CD4-positive, alpha-beta T cell treated with Interleukin-15 for 1 hour (primary cell): ENCODE measurements at regions not wholly inside any gene's neighbourhood (a gene's known extent, or its start where the extent isn't known, plus 50 kb on each side); places are given as distances from the start of the nearest gene placed in this dataset.

ENCODE experiments used
- DNase-seq: peaks from one replicate; pipeline ENCODE4 v3.0.0-alpha.2; 2020

- no peak for DNase-seq
These were observed 933.6 kb upstream of the ZWINT start for GRCh38 chr10:57294698-57295097.

GRCh38 chr10:57288754-57289153, 927.7 kb upstream of the ZWINT start:
- no peak for DNase-seq

DNA sequence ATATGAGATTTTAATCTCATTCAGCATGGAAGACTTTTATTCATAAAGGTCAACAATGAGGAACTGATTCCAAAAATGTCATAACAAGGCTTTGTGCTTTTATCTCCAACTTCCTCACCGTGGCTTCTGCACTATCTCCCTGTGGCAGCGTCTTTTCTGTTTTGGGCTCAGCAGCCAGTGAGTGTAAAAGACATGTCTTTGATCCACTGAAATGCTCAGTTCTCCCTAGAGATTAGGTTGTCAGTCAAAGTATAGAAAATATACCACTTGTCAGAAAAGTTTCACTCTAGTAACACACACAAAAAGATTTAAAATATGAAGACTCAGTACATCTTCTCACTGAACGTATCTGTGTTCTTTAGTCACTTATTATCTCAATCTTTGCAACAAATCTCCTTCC, 901.8 kb upstream of the ZWINT start:
- DNase-seq: no peak

GRCh38 chr10:57260175-57260574, 899.1 kb upstream of the ZWINT start:
- no peak for DNase-seq

DNA sequence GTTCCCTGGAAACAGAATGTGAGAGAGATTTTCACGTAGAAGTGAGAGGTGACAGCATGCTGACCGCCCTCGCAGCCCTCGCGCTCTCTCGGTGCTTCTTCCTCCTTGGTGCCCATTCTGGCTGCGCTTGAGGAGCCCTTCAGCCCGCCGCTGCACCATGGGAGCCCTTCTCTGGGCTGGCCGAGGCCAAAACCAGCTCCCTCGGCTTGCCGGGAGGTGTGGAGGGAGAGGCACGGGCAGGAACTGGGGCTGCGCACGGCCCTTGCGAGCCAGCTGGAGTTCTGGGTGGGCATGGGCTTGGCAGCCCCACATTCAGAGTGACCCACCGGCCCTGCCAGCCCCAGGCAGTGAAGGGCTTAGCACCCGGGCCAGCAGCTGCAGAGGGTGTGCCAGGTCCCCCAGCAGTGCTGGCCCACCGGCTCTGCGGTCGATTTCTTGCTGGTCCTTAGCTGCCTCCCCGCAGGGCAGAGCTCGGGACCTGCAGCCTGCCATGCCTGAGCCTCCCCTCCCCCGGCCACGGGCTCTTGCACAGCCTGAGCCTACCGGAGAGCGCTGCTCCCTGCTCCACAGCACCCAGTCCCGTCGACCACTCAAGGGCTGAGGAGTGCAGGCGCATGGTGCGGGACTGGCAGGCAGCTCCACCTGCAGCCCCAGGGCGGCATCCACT, 888.7 kb upstream of the ZWINT start:
- no peak for DNase-seq

DNA sequence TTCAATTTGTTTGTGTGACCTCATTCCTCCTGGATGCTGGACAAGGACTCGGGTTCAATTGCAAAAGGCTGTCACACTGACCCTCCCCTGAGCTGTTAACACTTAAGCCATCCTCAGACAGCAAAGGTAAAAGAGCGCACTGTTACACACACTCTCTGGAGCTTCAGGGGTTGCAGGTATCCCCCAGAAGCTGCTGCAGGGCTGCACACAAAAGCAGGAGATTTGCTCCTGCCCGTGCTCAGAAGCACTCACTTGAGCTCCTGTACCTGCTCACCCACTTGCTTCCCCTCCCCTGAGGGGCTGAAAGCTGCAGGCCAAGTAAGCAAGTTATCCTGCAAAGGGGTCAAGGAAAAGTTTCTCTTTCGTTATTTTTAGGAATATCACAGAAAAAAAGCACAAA, 886.2 kb upstream of the ZWINT start:
- DNase-seq: no peak

DNA sequence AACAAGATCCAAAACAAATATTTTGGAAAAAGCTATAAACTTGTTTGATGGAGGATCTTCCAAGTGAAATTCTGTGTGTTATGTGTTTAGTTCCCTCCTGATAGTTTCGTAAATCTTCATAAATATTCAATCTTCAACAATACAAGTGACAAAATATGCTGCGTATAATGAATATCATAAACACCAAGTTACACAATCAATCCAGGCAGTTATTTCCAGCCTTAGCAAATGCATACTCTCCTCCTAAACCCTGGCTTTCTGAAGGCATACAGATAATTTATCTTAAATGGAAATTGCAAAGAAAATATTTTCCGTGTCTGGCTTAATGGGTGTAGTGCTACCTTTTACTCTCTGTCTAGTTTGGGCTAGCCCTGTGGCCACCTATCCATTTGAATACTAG, 864.9 kb upstream of the ZWINT start:
- no peak for DNase-seq

DNA sequence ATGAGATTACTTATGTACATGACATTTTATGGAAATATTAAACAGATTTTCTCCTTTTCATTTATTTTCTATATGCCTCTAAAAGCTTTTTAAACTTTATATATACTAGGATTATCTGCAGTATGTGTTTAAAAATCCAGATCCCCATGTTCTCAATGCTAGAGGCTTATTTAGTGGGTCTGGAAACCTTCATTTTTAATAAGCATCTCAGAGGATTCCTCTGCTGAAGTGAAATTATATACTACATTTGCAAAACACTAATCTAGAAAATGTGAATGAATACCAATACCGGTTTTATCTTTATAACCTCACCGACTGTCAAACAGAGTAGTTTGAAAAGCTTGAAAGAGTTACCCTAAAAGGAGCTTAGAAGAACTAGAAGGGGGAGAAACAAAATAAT, 863.8 kb upstream of the ZWINT start:
- DNase-seq: no peak

DNA sequence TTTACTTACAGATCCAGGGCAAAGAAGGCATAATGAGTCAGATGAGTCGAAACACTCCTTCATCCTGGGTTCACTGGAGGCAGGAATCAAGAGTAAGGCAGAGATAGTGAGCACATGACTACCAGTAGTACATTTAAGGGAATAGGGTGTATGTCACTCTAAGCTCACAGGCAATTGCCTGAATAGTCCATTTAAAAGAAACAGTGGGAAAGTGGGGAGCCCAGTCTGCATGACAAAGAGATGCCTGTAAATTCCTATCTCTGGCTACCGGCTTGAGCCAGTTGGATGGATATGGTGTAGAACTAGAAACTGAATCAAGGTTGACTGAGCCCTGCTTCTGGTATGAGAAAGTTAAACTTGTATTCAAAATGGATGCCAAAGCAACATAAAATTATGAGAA, 861.5 kb upstream of the ZWINT start:
- DNase-seq: no peak

GRCh38 chr10:57222129-57222528, 861.1 kb upstream of the ZWINT start:
- DNase-seq: no peak

- DNase-seq: no peak
These were observed 860.6 kb upstream of the ZWINT start for GRCh38 chr10:57221674-57222073.

DNA sequence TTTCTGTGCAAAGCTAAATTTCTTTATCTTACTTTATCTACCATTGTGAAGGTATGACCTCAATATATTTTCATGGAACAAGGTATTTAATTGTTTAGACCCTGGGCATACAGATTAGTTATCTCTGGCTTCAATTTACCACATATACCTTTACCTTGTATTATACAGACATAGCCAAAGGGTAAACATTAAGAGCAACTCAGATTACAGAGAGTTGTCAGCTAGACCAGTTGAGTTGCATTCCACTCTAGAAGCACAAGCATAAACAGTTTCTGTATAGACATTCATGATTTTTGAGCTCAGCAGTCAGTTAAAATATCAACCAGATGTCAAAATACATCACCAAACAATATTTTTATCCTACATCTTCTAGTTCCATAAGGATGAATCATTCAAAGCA, 857.3 kb upstream of the ZWINT start:
- DNase-seq: no peak

- no peak for DNase-seq
These were observed 841.3 kb upstream of the ZWINT start for GRCh38 chr10:57202356-57202755.

DNA sequence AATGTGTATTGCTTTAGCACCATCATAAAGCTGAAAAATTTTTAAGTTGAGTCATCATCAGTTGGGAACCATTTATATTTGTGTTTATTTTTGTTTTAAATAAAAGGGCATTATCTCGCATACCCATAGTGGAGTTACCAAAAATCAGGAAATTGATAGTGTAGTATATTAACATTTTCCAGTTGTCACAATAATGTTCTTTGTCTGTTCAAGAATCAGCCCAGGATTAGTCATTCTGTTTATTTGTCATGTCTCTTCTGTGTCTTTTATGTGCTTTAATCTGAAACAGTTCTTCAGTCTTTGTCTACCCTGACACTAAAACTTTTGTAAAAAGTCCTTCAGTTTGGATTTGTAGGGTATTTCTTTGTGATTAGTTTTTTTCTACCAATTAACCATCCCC, 827.8 kb upstream of the ZWINT start:
- no peak for DNase-seq

DNA sequence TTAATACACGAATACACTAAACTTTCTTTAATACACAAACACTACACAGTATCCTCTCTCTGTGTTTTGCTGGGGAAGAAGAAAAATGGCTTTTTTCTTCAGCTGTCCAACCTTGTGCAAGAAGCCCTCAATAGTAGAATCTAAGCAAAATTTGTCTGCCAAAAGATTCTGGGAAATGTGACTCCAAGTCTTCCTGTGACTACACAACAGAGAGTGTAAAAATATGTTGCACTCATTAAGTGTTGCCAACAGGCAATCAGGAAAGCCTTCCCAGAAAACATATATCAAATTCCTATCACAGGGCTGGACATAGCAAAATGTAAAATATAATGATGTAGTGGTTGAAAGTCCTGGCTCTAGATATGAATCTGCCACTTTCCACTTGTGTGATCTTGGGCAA, 825.1 kb upstream of the ZWINT start:
- DNase-seq: no peak

DNA sequence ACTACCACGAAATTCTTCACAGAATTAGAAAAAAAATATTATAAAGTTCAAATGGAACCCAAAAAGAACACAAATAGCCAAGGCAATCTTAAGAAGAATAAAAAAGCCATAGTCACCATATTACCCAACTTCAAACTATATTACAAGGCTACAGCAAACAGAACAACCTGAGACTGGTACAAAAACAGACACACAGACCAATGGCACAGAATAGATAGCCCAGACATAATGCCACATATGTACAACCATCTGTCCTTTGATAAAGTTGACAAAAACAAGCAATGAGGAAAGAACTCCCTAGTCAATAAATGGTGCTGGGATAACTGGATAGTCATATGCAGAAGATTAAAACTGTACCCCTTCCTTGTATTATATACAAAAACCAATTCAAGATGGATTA, 808.5 kb upstream of the ZWINT start:
- no peak for DNase-seq

DNA sequence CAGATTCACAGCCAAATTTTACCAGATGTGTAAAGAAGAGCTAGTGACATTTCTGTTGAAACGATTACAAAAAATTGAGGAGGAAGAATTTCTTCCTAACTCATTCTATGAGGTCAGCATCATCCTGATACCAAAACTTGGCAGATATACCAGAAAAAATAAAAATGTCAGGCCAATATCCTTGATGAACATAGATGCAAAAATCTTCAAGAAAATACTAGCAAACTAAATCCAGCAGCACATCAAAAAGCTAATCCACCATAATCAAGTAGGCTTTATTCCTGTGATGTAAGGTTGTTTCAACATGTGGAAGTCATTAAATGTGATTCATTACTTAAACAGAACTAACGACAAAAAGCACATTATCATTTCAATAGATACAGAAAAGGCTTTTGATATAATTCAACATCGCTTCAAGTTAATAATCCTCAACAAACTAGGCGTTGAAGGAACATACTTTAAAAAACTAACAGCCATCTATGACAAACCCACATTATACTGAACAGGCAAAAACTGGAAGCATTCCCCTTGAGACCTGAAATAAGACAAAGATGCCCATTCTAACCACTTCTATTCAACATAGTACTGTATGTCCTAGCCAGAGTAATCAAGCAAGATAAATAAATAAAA, 807.7 kb upstream of the ZWINT start:
- no peak for DNase-seq

GRCh38 chr10:57165671-57166070, 804.6 kb upstream of the ZWINT start:
- DNase-seq: no peak

GRCh38 chr10:57162231-57162630, 801.2 kb upstream of the ZWINT start:
- DNase-seq: no peak

DNA sequence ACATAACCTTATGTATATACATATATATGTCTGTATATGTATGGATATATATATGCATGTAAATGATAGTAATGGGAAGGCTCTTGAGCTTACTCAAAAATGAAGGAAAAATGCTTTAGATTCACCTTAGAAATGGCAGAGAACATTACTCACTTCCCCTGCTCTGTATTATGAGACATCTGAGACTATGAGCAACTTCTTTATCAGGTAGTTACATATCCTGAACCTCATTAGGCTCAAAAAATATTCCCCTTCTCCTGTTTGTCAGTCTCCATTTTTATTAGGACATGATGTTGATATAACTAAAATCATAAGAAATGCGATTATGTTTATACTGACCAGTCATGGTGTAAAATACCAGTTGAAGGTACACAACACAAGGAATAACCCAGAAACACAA, 800.1 kb upstream of the ZWINT start:
- no peak for DNase-seq

DNA sequence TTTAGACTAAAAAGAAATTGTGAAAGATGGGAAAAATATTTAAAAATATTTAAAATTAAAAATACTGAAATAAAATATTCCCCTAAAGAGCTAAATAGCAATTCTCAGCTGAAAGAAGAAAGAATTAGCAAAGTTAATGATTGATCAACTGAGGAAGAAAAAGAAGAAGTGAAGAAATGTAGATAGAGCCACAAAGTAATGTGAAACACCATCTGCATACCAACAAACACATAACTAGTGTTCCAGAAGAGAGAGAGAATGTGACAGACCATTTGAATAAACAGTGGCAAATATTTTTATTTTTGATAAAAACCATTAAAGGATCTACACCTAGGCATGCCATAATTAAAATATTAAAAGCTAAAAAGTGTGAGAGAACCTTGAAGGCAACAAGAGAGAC, 784.5 kb upstream of the ZWINT start:
- no peak for DNase-seq

DNA sequence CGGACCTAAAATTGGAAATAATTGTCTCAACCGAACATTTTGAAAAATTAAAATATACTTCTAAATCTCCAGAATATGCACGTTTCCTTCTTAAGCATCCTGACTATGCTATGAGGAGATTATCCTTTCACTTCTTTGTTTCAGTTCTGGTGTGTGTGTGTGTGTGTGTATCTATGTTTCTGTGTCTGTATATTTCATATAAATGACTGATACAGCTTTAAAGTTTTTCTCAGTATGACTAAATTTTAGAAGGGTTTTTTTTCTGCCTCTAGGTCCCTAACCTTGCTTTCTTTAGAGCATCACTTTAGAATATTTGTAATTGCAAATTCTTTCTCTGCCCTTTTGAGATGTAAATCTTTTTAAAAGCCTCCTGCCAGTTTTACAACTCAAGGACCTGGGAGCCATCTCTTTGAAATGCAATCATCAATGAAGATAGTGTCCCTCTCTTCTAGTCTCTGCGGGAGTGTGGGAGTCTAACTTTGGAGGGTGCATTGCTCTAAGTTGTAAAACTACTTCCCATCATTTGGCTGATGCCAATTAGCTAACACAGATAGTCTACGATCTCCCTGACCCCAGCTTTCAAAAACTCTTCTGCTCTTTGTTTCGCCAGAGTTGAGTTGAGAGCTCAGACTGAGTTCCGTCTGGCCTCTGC, 782.0 kb upstream of the ZWINT start:
- DNase-seq: no peak

DNA sequence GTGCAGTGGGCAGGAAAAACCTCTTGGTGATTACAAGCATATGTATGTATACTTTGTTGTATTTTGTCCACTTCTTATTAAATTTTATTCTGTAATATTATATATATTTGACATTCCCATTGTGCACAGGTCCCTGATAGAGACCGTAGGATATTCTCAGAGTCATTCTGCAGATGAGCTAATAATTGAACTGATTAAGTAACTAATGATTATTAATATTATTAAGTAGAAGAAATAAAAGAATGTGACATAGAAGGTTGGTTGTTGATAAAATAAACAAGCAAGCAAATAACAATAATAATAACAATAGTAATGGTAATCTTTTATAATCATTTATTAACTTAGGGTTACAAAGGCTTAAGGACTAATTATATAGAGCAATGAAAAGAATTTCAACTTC, 780.6 kb upstream of the ZWINT start:
- no peak for DNase-seq

- DNase-seq: no peak
These were observed 758.6 kb upstream of the ZWINT start for GRCh38 chr10:57119684-57120083.

GRCh38 chr10:57113545-57113944, 752.5 kb upstream of the ZWINT start:
- no peak for DNase-seq
